Amniotic epithelial cell (primary cell): ENCODE measurements at regions not wholly inside any gene's neighbourhood (a gene's known extent, or its start where the extent isn't known, plus 50 kb on each side); places are given as distances from the start of the nearest gene placed in this dataset.

Experiments used
- DNase-seq: peaks from one replicate; pipeline ENCODE4 v3.0.0-alpha.2; 2010; ENCODE audit warnings: low read depth

DNA sequence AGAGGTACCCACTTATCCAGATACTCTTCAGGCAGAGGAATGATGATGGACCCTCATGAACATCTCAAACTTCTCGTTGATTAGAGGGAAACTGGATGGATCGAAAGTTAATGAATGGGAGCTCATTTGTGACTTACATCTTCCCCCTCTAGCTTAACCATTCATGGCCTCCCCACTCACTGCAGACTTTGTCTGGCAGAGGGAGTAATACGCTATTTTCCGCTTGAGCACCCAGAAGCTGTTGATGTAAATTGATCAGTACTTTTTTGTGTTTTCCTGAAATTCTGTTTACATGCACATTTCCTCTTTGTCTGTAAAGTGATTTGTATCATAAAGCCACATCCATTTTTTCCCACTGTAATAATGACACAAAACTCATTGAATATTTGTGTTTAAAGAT is 239.1 kb upstream of the RBFOX1 start:
- no peak for DNase-seq

DNA sequence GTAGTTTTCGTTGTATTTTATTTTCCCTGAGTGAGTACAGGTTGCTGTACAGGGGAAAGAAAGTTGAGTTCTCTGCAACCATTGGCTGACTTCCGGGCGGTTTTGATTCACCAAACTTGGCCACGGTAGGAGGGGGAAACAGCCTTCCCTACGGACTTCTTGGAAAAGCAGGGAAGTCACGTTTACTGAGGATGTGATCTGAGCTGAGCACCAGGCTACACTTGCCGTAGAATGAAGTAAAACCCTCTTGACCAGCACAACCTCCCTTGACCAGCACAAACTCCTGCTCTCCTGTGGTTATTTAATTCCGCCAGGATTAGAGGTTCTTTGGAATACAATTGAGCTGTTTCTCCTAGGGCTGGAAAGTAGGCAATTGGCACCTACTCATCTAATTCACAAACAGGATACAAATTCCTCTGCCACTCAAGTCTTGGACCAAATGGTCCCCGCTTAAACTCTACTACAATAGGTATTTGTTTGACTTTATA is 242.0 kb upstream of the RBFOX1 start:
- DNase-seq, result no peak

DNA sequence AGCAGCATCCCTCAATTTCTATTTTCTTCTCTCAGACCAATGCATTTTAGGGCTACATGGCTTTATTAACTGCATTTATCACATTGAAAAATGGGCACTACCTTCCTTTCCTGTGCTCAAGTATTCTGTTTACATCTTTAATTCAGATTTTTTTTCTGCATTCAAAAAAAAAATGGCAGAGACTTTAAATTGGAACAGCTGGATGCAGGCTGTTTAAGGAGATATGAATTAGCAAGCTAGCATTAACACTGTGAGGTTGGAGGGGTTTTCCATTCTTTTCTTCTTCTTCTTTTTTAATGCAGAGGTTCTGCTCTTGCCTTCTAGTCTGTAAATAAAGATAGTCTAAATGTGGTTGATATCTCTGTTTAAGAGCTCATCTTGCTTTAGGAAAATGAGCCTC is 242.9 kb upstream of the RBFOX1 start:
- no peak for DNase-seq

- no peak for DNase-seq
Observed at GRCh38 chr16:7088711-7089110, 243.9 kb upstream of the RBFOX1 start.

DNA sequence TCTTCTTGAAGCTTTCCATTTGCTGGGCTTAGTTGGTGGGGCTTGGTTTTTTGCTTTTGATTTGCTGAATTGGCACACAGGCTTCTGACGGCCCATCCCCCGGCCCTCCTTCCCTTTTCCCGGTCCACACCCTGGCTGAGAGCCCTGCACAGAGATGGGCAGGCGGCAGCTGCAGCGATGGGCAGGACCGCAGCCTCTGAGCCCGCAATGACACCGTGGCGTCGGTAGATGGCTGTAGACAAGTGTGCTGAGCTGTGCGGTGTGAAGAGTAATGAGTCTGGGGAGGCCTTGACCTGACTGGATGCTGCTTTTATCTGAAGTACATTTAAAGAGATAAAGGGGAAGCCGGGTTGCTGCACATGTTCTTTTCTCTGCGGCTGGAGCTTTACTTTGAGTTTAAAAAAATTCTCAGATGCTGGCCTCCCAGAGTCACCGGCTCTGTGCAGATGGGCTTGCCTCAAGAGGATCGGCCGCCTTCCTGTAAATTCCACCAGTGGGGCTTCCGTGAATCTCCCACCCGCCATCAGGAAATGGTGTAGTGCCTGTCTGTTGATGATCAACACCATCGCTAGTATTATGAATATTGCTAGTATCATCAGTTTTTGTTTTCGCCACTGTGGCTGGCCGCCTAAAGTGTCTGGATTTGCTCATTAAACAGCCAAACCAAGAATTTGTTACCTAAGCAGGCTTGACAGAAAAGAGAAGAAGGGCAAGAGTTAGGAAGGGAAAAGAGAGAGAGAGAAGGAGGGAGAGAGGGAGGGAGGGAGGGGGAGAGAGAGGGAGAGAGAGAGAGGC is 245.6 kb upstream of the RBFOX1 start:
- no peak for DNase-seq

DNA sequence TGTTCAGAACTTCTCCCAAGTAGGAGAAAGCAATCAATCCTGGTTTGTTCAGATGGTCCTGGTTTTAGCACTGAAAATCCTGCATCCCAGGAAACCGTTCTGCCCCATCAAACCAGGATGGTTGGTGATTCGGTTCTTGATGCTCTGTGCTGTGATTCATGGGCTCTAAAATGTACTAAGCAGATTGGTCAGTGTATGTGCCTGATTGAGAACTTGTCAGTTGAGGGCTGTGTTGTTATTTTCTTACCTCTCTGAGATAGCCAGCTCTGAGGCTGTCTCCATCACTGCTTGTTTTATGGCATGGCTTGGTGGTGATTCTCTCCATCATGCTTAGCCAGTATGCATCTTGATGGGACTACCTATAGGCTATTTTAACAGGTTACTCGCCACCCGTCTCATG is 246.9 kb upstream of the RBFOX1 start:
- DNase-seq, result no peak

DNA sequence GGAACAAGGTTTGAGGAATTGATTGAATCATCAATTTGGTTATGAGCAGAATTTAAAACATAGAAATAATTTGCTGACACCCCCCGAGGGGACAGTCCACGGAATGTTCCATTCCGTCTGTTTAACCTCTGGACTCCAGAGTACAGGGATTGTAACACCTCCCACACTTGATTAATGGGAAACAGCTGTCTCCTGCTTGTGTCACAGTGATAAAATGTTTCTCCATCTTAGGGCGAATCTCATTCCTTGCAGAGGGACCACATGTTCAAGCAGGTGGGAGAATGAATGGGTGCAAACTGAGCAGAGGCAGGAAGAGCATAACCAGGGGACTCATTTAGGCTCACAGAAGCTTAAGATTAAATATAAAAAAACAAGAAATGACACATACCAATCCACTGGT is 249.5 kb upstream of the RBFOX1 start:
- no peak for DNase-seq

DNA sequence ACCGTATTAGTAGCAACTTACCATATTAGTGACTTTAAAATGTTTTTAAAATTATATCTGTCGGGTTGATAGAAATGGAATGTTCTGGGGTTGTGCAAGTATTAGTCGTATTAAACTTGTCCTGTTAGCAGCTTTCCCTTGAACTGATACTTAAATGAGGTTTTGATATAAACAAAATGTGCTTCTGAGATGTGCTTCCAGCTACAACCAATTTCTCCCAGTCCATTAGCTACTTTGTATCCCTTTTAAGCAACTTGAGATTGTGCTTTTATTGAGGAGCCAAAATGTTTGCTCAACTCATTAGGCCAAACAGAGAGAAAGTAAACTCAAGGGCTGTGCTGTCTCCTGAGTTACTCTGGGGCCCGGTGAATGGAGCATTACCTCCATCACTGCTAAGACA is 255.0 kb upstream of the RBFOX1 start:
- no peak for DNase-seq

- DNase-seq, result no peak
Observed at GRCh38 chr16:7074715-7075114, 257.9 kb upstream of the RBFOX1 start.

DNA sequence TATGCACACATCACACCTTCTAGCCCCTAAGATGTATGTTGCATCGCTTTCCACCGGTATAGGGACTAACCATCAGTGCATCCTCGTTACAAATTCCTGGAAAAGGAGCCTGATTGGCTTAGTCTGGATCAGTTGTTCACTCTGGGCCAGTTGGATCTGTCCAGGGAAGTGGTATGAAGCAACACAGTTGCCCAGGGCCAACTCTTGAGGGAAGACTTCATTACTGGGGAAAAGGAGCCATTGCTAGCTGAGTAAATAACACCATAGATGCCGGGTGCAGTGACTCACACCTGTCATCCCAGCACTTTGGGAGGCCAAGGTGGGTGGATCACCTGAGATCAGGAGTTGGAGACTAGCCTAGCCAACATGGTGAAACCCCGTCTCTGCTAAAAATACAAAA is 275.2 kb upstream of the RBFOX1 start:
- DNase-seq, result no peak

GRCh38 chr16:7055443-7055842 is 277.2 kb upstream of the RBFOX1 start:
- no peak for DNase-seq

DNA sequence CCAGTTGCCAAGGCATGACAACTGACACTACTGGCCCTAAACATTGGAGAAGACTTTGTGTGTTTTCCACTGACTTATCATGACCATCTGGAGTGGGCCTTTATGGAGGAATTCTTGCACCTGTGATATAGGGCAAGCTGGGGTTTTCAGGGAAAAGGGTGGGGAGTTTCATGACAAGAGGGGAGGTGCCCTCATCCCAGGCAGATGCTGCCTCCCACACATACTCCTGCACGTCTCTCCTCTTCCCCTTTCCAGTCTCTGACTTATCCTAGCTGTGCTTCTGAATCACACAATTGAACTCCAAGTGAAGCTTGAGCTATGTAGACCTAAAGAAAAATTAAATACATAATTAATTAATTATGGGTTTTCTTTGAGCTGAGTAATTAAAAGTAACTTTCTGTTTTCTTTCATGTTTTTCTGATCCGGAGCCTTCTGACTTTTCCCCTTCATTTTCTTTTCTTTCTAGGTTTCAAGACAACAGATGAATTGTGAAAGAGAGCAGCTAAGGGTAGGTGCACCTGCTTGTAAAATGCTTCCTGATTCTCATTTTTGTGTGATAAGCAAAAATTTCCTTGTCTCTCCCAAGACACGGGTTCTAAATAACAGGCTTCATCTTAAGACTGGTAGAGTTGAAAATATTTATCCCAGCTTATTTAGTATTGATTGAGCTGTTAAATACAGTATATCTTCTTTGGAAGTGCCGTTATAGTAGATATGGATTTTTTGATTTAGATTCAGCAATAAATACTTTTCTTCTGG is 280.9 kb upstream of the RBFOX1 start:
- no peak for DNase-seq

DNA sequence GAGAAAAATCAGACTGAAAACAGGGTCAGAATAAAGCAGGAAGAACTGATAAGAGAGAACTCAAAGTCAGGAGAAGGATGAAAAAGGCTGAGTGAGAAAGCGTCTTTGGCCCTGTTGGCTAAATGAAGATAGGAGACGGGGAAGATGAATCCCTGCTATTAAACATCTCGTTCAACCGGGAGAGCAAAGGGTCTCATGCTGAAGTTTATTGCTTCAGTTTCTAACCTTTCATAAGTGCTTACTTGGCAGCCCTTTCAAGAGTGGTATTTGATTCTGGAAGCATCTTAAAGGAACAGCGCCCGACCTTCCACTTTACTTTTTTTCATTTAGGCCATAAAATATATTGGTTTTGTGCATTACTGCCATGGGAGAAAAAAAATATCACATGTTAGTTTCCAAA is 288.3 kb upstream of the RBFOX1 start:
- DNase-seq, result no peak

DNA sequence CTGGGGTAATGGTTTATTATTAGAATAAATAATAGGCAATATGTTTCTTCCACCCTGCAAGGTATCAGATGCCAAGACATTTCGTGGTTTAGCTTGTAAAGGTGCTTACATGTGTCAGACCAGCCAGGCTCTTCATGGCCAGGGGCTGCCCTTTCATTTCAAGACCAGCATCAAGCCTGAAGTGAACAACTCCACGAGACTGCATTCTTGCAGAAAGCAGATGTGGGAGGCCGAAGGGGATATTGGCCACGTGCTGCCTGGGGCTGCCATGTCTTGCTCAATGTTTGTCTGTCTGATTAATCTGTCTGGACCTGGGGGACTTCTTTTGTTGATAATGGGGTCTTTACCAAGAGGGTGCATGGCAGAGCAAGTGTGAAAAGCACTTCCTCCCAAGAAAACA is 294.2 kb upstream of the RBFOX1 start:
- no peak for DNase-seq

DNA sequence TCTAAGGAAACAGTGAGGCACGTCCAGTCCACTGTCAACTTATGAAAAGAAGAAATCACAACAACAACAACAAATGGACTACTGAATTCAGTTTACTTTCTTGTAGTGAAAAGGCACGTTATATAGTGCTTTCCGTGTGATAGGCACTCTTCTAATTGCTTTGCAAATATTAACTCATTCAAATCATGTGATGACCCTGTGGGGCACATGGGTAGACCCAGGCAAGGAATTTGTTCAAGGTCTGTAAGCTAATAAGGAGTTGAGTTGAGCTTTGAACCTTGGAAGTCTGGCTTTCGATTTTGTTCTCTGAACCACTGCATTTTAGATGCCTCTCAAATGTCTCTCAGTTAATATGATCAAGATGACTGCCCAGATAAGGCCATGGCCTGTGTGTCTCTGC is 295.1 kb upstream of the RBFOX1 start:
- no peak for DNase-seq

- DNase-seq, result no peak
Observed at GRCh38 chr16:7031031-7031430, 301.6 kb upstream of the RBFOX1 start.

DNA sequence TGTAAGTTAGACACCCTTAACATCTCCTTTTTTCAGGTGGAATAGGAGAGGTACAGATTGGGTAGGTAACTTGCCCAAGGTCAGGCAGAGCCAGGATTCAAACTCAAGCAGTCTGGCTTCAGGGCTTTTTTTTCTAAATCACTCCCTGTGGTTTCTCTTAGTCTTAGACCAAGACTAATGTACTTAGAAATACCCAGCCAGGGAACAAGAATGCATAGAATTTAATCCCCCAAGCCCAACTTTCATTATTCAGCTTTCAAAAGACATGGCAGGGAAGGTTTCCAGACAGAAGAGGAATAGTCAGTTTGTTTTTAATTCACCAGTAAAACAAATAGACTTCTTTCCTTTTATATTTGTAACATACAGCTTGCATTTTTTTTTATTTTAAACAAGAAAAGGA is 305.2 kb upstream of the RBFOX1 start:
- DNase-seq, result no peak

DNA sequence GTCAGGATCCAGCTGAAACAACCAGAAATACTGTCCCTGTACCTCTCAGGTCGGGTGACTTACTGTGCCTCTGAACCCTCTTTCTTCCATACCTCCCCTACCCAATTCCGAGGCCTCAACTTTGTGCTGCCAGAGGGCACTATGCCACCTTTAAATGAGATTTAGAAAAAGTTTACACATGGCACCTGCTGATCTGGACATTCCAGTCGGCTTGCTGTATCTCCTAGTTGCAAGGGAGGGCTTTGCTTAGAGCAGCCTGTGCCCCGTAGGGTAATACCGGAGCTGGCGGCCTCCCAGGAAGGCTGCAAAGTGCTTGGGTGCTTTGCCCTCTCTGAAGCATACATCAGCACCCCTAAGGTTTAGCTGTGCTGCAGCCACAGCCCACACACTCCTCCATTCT is 306.0 kb upstream of the RBFOX1 start:
- no peak for DNase-seq

DNA sequence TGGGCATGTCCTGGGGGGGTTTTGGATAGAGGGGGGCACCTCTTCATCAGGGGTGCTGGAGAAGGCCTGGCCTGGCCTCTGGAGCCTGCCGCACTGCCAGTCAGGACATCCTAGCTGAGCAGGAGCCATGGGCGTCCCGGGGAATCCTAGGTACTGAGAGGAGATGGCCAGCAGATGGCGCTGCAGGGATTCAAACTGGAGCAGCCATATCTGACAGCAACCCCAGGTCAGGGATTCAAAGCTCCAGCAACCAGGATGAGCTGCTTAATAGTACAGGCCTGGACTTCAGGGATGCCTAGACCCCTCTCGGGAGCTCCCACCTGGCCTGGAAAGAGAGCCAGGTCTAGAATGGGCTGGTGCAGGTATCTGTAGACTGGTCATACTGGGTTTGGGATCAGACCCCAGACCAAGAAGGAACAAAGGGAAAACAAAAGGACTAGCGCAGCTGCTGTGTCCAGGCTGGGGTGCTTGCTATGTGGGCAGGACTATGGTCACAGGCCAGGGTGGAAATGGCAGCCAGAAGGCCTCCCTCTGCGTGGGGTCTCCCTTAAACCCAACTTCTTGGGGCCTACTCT is 306.9 kb upstream of the RBFOX1 start:
- DNase-seq, result peak; percentile 0

GRCh38 chr16:7021653-7022275 is 310.9 kb upstream of the RBFOX1 start:
- DNase-seq, result no peak

DNA sequence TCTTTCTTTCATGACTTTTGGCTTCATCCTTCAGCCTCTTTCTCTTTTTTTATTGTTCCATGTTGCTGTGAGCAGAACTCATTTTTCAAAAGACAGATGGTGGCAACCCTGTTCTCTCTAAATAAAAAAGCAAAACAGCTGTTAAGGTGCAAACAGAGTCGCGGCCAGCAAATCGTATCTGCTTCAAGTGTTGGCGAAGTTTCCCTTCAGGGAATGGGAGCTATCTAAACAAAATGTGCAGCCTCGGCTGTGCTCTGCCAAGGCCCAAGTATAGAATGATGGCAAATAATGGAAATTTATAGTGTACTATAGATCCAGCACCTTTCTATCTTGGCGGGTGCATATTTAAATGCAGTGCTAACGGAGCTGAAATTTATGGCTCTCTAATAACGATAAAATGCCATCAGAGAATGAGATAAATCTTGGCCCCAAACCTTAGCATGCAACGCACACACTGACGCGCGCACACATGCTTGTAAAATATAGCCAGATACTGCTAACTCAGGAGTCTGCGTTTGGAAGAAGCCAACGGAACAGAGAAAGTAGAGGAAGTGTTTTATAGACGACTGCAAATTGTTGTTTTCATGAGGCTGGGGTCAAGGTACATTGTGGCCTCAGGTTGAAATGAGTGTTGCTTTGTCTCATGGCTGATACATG is 315.5 kb upstream of the RBFOX1 start:
- no peak for DNase-seq

DNA sequence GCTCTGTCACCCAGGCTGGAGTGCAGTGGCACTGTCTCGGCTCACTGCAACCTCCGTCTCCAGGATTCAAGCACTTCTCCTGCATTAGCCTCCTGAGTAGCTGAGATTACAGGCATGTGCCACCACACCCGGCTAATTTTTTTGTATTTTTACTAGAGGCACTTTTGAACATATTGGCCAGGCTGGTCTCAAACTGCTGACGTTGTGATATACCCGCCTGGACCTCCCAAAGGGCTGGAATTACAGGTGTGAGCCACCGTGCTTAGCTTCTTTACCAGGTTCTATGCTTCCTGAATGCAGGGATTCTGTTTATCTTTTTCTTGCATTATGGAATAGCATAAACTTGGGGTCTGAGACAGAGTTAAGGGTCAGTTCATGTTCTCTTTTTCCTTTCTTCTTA is 317.9 kb upstream of the RBFOX1 start:
- DNase-seq, result no peak
